ENCODE measurements at regions not wholly inside any gene's neighbourhood (a gene's known extent, or its start where the extent isn't known, plus 50 kb on each side); places are given as distances from the start of the nearest gene placed in this dataset.

DNA sequence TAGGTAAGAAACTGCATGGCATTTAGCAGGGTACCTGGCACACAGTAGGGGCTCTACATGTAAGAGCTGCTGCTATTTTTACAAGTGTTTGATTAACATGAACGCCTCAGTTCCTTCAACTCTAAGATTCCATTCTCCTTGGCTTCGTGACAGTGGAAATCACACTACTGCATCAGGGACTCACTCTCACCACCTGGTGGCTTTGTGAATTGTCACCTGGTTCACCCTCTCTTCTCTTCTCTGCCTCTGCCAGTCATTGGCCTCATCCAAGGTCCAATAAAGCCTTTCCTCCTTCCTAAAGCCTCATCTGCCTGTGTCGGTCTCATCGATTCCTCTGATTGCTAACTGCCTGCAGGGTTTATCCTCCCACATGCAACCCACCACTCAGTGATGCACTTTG, 476.4 kb downstream of the VRK1 start:
- Histone ChIP-seq H4K8ac (ENCODE audit: low read depth in 2 of 2, low read length in 2 of 2) (no peak overlapping the region), H2BK15ac (ENCODE audit: low read depth, low read length) (no peak overlapping the region), H3K9ac (ENCODE audit: low read depth, low read length) (no peak overlapping the region), H2AFZ (replicated peaks; ENCODE audit: low read length, poor library complexity) (no peak overlapping the region), H4K5ac (ENCODE audit: low read depth, low read length) (no peak overlapping the region), H4K91ac (ENCODE audit: insufficient read depth, low read depth, low read length) (no peak overlapping the region), H3K79me1 (ENCODE audit: low read depth in 1 of 2, low read length in 2 of 2) (no peaks in the 10 kb centered on the region), H3K27ac (ENCODE audit: insufficient read depth, low read length) (no peak overlapping the region), H3K56ac (ENCODE audit: extremely low read depth, insufficient read depth, low read length) (no peak overlapping the region), H3K9me3 (ENCODE audit: control insufficient read depth, insufficient read depth, low read length) (peaks cover 32% of the 10 kb centered on the region), H4K20me1 (ENCODE audit: insufficient read depth, low read length) (no peaks in the 10 kb centered on the region), H2AK9ac (replicated peaks; ENCODE audit: low read depth, low read length, poor library complexity) (no peak overlapping the region), H3K18ac (ENCODE audit: low read depth, low read length) (no peak overlapping the region), H2BK20ac (ENCODE audit: low read depth, low read length) (no peak overlapping the region), H3K4me3 (ENCODE audit: insufficient read depth, low read depth, low read length) (no peak overlapping the region), H3K9me1 (ENCODE audit: insufficient read depth, low read length) (no peaks in the 10 kb centered on the region), H3K36me3 (ENCODE audit: control insufficient read depth, insufficient read depth, low read length) (no peaks in the 10 kb centered on the region), H2BK120ac (ENCODE audit: low read depth, low read length) (no peak overlapping the region), H3K27me3 (ENCODE audit: control insufficient read depth, insufficient read depth, low read length) (no peaks in the 10 kb centered on the region), H3K4me1 (ENCODE audit: control insufficient read depth, insufficient read depth, low read length) (no peaks in the 10 kb centered on the region), H3K14ac (replicated peaks; ENCODE audit: low read depth, low read length) (no peak overlapping the region), H2AK5ac (ENCODE audit: low read depth, low read length) (no peak overlapping the region), H3K4me2 (ENCODE audit: low read depth, low read length) (no peak overlapping the region), H3K23ac (ENCODE audit: low read depth, low read length) (no peak overlapping the region), H3K4ac (ENCODE audit: low read depth, low read length) (no peak overlapping the region), H2BK5ac (ENCODE audit: low read depth, low read length, poor library complexity, severe bottlenecking) (no peak overlapping the region)
- ChIA-PET POLR2A (ENCODE audit: unreplicated experiment) (no interaction called here), CTCF (no interaction called here)
- DNase-seq (no peak), ATAC-seq (ENCODE audit: low read depth) (no peak)
- no peak for TF ChIP-seq FOS (IDR thresholded peaks at IDR 0.05; ENCODE audit: low read depth, low read length)
- TF ChIP-seq, protein P1, sequence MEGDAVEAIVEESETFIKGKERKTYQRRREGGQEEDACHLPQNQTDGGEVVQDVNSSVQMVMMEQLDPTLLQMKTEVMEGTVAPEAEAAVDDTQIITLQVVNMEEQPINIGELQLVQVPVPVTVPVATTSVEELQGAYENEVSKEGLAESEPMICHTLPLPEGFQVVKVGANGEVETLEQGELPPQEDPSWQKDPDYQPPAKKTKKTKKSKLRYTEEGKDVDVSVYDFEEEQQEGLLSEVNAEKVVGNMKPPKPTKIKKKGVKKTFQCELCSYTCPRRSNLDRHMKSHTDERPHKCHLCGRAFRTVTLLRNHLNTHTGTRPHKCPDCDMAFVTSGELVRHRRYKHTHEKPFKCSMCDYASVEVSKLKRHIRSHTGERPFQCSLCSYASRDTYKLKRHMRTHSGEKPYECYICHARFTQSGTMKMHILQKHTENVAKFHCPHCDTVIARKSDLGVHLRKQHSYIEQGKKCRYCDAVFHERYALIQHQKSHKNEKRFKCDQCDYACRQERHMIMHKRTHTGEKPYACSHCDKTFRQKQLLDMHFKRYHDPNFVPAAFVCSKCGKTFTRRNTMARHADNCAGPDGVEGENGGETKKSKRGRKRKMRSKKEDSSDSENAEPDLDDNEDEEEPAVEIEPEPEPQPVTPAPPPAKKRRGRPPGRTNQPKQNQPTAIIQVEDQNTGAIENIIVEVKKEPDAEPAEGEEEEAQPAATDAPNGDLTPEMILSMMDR (conservative IDR thresholded peaks at IDR 0.05; ENCODE audit: low read depth, low read length), result no peak
- TF ChIP-seq, protein P2, sequence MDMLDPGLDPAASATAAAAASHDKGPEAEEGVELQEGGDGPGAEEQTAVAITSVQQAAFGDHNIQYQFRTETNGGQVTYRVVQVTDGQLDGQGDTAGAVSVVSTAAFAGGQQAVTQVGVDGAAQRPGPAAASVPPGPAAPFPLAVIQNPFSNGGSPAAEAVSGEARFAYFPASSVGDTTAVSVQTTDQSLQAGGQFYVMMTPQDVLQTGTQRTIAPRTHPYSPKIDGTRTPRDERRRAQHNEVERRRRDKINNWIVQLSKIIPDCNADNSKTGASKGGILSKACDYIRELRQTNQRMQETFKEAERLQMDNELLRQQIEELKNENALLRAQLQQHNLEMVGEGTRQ (IDR thresholded peaks at IDR 0.05; ENCODE audit: low read depth, low read length), result no peak
- TF ChIP-seq POLR2A (IDR thresholded peaks at IDR 0.05; ENCODE audit: low read depth, low read length), result no peak
- no peak for TF ChIP-seq CHD1 (IDR thresholded peaks at IDR 0.05; ENCODE audit: low read depth, low read length)
- TF ChIP-seq CEBPB (IDR thresholded peaks at IDR 0.05; ENCODE audit: low read depth, low read length), result no peak
- TF ChIP-seq BHLHE40 (IDR thresholded peaks at IDR 0.05; ENCODE audit: low read depth, low read length), result no peak
- TF ChIP-seq SMC3 (IDR thresholded peaks at IDR 0.05; ENCODE audit: low read depth, low read length), result no peak
- no TSS peak for BruUV-seq (replicated peaks)
- dilution Hi-C loops (cut with HindIII; ENCODE audit: low sequenced_read_pairs, unreplicated experiment) (no loop called here), in situ Hi-C loops (cut with MboI; ENCODE audit: low sequenced_read_pairs) (no loop called here), intact Hi-C loops (cut with micrococcal nuclease) (no loop called here)
- WGBS, 2 experiments (ENCODE audit: extremely low coverage in 2 of 2, insufficient read length in 1 of 2), result 30% methylated on average over 2 of the region's 4 CpGs; no CpG with 5 or more reads in 1 of the 2 experiments

All from IMR-90 (cell line).